Neural crest cell (in vitro differentiated cells): ENCODE measurements at regions not wholly inside any gene's neighbourhood (a gene's known extent, or its start where the extent isn't known, plus 50 kb on each side); places are given as distances from the start of the nearest gene placed in this dataset.

Source experiments
- DNase-seq: peaks from one replicate; pipeline ENCODE4 v3.0.0; 2021; ENCODE audit warnings: low read depth, mixed read lengths, low spot score
- H3K27ac Mint-ChIP-seq: one replicate; pipeline ENCODE4 v1.8.0; 2021; ENCODE audit warnings: mild to moderate bottlenecking, mixed read lengths; ENCODE audit not compliant: unreplicated experiment
- H3K27me3 Mint-ChIP-seq: 2 replicates; pipeline ENCODE4 v1.8.0; 2021; ENCODE audit warnings: low read depth, mild to moderate bottlenecking, mixed read lengths
- H3K36me3 Mint-ChIP-seq: 2 replicates; pipeline ENCODE4 v1.8.0; 2021; ENCODE audit warnings: low read depth, mild to moderate bottlenecking, mixed read lengths
- H3K4me1 Mint-ChIP-seq: 2 replicates; pipeline ENCODE4 v1.8.0; 2021; ENCODE audit warnings: mixed read lengths
- H3K4me3 Mint-ChIP-seq: one replicate; pipeline ENCODE4 v1.8.0; 2021; ENCODE audit warnings: mild to moderate bottlenecking, mixed read lengths
- H3K9me3 Mint-ChIP-seq: 2 replicates; pipeline ENCODE4 v1.8.0; 2021; ENCODE audit warnings: mixed read lengths
- TF ChIP-seq, protein P1 (sequence below): fragments of 200-600 bp; sonication (generic); conservative IDR thresholded peaks from 2 replicates; pipeline ENCODE4 v1.5.0; 2021; ENCODE audit warnings: antibody characterized with exemption, mild to moderate bottlenecking

DNA sequence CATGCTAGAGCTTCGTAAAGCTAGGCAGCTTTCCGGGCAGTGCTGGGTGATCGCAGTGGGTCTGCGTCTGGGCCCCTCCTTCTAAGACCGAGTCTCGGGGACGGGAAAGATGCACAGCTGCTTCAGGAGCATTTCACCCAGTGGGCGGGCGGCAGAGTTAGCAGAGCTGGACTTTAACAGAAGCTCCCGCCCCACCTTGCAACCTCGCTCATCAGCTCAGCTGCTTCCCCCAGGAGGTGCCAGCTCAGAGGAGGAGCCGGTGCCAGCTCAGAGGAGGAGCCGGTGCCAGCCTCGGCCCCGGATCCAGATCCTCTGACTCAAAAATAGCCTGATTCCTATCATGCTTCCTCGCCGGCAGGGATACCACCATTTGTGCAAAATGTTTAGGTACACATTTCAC is 94.5 kb upstream of the RPS6KA2 start:
- no peaks in the 10 kb centered on the region for H3K4me1 Mint-ChIP-seq
- peak overlapping the region; percentile 58 for H3K27ac Mint-ChIP-seq
- TF ChIP-seq, protein P1, sequence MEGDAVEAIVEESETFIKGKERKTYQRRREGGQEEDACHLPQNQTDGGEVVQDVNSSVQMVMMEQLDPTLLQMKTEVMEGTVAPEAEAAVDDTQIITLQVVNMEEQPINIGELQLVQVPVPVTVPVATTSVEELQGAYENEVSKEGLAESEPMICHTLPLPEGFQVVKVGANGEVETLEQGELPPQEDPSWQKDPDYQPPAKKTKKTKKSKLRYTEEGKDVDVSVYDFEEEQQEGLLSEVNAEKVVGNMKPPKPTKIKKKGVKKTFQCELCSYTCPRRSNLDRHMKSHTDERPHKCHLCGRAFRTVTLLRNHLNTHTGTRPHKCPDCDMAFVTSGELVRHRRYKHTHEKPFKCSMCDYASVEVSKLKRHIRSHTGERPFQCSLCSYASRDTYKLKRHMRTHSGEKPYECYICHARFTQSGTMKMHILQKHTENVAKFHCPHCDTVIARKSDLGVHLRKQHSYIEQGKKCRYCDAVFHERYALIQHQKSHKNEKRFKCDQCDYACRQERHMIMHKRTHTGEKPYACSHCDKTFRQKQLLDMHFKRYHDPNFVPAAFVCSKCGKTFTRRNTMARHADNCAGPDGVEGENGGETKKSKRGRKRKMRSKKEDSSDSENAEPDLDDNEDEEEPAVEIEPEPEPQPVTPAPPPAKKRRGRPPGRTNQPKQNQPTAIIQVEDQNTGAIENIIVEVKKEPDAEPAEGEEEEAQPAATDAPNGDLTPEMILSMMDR = no peak
- no peak for DNase-seq
- H3K4me3 Mint-ChIP-seq = no peak overlapping the region
- H3K9me3 Mint-ChIP-seq = no peaks in the 10 kb centered on the region
- H3K27me3 Mint-ChIP-seq = no peaks in the 10 kb centered on the region
- H3K36me3 Mint-ChIP-seq = no peaks in the 10 kb centered on the region

DNA sequence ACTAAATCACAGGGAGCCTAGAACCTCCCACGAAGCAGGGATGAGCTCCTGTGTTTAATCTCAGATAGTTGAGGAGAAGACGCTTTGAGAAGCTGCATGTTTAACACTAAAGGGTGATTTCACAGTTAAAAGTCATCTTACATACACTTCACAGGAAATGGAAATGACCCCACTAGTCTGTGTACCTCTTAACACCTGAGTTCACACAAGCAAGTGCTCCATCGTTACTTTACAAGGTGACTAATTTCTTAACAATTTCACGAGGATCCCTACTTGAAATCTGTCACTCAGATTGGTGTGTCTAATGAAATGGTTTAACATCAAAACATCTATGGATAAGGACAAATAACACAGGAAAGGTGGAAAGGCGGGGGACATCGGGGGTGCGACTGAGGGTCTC is 93.8 kb upstream of the RPS6KA2 start:
- Mint-ChIP-seq H3K27me3 (no peaks in the 10 kb centered on the region), H3K9me3 (no peaks in the 10 kb centered on the region), H3K4me3 (no peak overlapping the region), H3K27ac (no peak overlapping the region), H3K36me3 (no peaks in the 10 kb centered on the region), H3K4me1 (no peaks in the 10 kb centered on the region)
- TF ChIP-seq, protein P1 = no peak
- no peak for DNase-seq

DNA sequence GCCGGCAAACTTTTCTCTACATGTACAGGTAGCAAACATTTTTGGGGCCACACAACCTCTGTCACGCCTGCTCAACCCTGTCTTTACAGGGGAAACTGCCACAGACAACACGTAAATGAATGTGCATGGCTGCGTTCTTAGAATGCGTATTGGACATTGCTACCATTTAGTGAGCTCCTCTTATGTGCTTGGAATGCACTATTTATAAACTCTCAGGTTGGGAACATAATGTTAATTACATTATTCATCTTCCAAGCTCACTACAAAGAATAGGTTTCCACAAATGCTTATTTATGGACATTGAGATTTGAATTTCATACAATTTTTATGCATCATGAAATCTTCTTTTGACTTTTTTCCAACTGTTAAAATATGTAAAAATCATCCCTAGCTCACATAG is 92.0 kb upstream of the RPS6KA2 start:
- no peaks in the 10 kb centered on the region for H3K27me3 Mint-ChIP-seq
- no peaks in the 10 kb centered on the region for H3K4me1 Mint-ChIP-seq
- TF ChIP-seq, protein P1 = no peak

DNA sequence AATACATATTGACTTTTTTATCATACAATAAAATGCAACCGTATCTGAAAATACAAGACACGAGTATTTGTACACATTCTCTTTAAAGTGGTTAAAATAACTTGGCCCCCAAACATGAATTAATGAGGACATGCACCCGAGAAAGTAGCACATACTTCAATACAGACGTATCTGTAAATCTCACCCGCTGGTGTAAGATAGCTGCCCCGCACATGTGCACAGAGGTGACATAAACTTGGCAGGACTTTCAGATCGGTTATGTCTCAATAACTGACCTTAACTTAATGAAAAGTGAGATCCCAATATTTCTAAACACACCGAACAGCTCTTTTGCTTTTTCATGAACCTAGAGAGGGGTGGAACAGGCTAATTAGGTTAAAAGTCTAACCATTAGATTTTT is 91.5 kb upstream of the RPS6KA2 start:
- H3K27me3 Mint-ChIP-seq = no peaks in the 10 kb centered on the region

More for the DNA sequence above, 92.0 kb upstream of the RPS6KA2 start:
- DNase-seq = no peak
- Mint-ChIP-seq H3K9me3 (no peaks in the 10 kb centered on the region), H3K36me3 (no peaks in the 10 kb centered on the region), H3K4me3 (no peak overlapping the region), H3K27ac (no peak overlapping the region)

DNA sequence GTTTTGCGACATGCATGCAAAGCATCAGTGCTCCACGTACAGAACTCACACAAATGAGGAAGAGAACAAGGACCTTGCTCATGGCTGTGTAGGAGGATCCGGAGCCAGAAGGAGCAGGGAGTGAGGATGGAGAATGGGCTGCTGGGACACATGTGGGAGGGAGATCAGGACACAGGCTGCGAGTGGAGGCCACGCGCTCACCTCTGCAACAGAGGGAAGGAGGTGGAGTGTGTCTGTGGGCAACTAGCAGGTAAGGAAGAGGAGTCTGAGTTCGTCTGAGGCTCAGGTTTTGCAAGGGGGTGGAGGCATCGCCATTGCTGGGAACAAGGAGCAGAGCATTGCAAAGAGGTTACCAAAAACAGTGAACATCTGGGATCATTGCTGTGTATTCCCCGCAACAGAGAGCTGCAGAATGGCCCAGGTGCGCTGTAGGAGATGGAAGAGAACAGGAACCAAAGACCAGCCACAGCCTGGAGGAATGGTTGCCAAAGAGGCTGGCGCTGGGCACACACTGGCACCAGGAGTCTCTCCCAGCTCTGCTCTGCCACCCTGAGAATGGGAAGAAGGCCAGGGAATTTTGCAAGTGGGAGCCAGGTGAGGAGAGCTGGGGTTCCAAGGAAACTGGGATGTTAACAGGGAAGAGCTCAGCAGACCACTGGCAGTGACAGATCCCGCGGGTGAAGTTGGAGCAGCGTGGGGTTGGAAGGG is 90.0 kb upstream of the RPS6KA2 start:
- Mint-ChIP-seq H3K36me3 (no peaks in the 10 kb centered on the region), H3K4me3 (no peak overlapping the region), H3K4me1 (peaks cover 4% of the 10 kb centered on the region), H3K27ac (peak overlapping the region; percentile 81), H3K27me3 (no peaks in the 10 kb centered on the region), H3K9me3 (no peaks in the 10 kb centered on the region)
- TF ChIP-seq, protein P1 = no peak
- DNase-seq = no peak

More for the DNA sequence above, 91.5 kb upstream of the RPS6KA2 start:
- Mint-ChIP-seq H3K36me3 (no peaks in the 10 kb centered on the region), H3K4me1 (no peaks in the 10 kb centered on the region), H3K9me3 (no peaks in the 10 kb centered on the region), H3K27ac (no peak overlapping the region), H3K4me3 (no peak overlapping the region)
- TF ChIP-seq, protein P1 = no peak
- no peak for DNase-seq
